Transverse colon (tissue), 4 donors: ENCODE measurements at regions not wholly inside any gene's neighbourhood (a gene's known extent, or its start where the extent isn't known, plus 50 kb on each side); places are given as distances from the start of the nearest gene placed in this dataset.
"Not testable (repeated sequence)": the region's sequence is repeated elsewhere in the genome, so short reads cannot be mapped to it uniquely, and the experiment has no call there.

ENCODE experiments used
- DNase-seq: peaks from one replicate; pipeline ENCODE4 v3.0.0-alpha.2; 2019
- H3K27ac ChIP-seq, 4 donors: fragments of 200-600 bp; sonication (generic); 2 replicates each; pipeline ENCODE4 v1.5.1; 2016 to 2018; ENCODE audit warnings: inconsistent platforms in 4 of 4
- H3K27me3 ChIP-seq: fragments of 200-600 bp; sonication (generic); 2 replicates; pipeline ENCODE4 v1.5.1; 2017; ENCODE audit warnings: inconsistent platforms
- H3K36me3 ChIP-seq, 4 donors: fragments of 200-600 bp; sonication (generic); 2 replicates each; pipeline ENCODE4 v1.5.1; 2017 to 2019; ENCODE audit warnings: inconsistent platforms in 4 of 4
- H3K4me1 ChIP-seq, 4 donors: fragments of 200-600 bp; sonication (generic); 2 replicates each; pipeline ENCODE4 v1.5.1; 2017 to 2020; ENCODE audit warnings: inconsistent platforms in 4 of 4
- H3K4me3 ChIP-seq, 4 donors: fragments of 200-600 bp; sonication (generic); 1 replicate in 1 of 4; 2 replicates in 3 of 4; pipeline versions ENCODE4 v1.5.1 to v1.6.1; 2017 to 2019; ENCODE audit warnings: inconsistent platforms in 4 of 4
- H3K9me3 ChIP-seq, 2 donors: fragments of 200-600 bp; sonication (generic); 2 replicates each; pipeline ENCODE4 v1.5.1; 2017 to 2019; ENCODE audit warnings: inconsistent platforms in 2 of 2
- EP300 ChIP-seq: sonication (generic); formaldehyde crosslinking; IDR thresholded peaks from one replicate; pipeline ENCODE4 v1.6.1; 2017; ENCODE audit warnings: antibody characterized with exemption, low read depth
- POLR2A ChIP-seq: fragments of 450-650 bp; IDR thresholded peaks from one replicate; pipeline ENCODE4 v1.6.1; 2016; ENCODE audit warnings: antibody characterized with exemption, mild to moderate bottlenecking, moderate library complexity
- POLR2AphosphoS5 ChIP-seq, 3 donors: sonication (generic); formaldehyde crosslinking; IDR thresholded peaks; one replicate each; pipeline ENCODE4 v1.6.1; 2016; ENCODE audit warnings: antibody characterized with exemption in 3 of 3
- WGBS, 2 donors: methylation state at CpG; one replicate each; pipeline ENCODE4 v1.1.5; 2018; ENCODE audit warnings: low coverage in 1 of 2; 5-methylcytosine and 5-hydroxymethylcytosine counted together
- in situ Hi-C, 4 donors: fragments of 200-750 bp; cut with MboI; loops; one replicate each; pipeline versions ENCODE4 v1.15.0 to v1.15.1; 2017; ENCODE audit warnings: low sequenced_read_pairs in 3 of 4, low pct_ligation_motif_present in 1 of 4, low pct_unique_long_range_greater_than_20kb in 1 of 4
- intact Hi-C: fragments of 100-400 bp; cut with DNase I; formaldehyde crosslinking; loops from one replicate; pipeline ENCODE4 v1.15.1; 2023; ENCODE audit warnings: low total_unique reads
- TF ChIP-seq, protein P1 (sequence below), 5 experiments: fragments of 200-600 bp in 3 of 5; fragments of 450-650 bp in 2 of 5; sonication (generic) in 3 of 5; IDR thresholded peaks; 1 replicate in 2 of 5; 2 replicates in 3 of 5; pipeline ENCODE4 v1.5.1; 2016 to 2017; ENCODE audit warnings: antibody characterized with exemption in 5 of 5, inconsistent platforms in 3 of 5, mild to moderate bottlenecking in 2 of 5, moderate library complexity in 1 of 5

DNA sequence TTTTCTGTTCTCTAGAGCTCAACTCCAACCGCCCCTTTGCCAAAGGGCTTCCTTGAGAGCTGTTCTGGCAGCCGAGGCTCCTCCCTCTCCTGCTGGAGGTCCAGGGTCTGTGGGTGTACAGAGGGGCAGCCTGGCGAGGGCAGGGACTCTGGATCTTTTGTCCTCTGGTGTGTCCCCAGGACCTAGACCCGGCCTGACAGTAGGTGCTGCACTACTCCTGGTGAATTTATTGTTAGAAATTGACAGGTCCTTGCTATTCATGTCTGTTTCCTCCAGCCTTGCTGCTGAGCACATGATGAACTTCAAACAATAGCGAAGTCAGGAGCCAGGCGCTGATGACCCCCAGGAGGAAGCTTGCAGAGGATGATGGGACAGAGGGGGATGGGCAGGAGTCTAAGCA, 234.7 kb upstream of the SULF2 start:
- peaks cover 3% of the 10 kb centered on the region for H3K27me3 ChIP-seq
- 77% methylated on average over 6 of the region's 6 CpGs; no CpG with 5 or more reads in 1 of the 2 donors for WGBS, 2 donors
- no peaks in the 10 kb centered on the region for H3K36me3 ChIP-seq
- no peak overlapping the region for H3K4me3 ChIP-seq
- H3K4me1 ChIP-seq: peaks cover 0 to under 1% (median 0%) of the 10 kb centered on the region in 4 donors
- no peak for DNase-seq
- intact Hi-C loops: no loop called here
- no peak overlapping the region for H3K27ac ChIP-seq
- TF ChIP-seq POLR2AphosphoS5 (IDR thresholded peaks at IDR 0.05) (no peak), EP300 (no peak), POLR2A (no peak)
- TF ChIP-seq, protein P1, sequence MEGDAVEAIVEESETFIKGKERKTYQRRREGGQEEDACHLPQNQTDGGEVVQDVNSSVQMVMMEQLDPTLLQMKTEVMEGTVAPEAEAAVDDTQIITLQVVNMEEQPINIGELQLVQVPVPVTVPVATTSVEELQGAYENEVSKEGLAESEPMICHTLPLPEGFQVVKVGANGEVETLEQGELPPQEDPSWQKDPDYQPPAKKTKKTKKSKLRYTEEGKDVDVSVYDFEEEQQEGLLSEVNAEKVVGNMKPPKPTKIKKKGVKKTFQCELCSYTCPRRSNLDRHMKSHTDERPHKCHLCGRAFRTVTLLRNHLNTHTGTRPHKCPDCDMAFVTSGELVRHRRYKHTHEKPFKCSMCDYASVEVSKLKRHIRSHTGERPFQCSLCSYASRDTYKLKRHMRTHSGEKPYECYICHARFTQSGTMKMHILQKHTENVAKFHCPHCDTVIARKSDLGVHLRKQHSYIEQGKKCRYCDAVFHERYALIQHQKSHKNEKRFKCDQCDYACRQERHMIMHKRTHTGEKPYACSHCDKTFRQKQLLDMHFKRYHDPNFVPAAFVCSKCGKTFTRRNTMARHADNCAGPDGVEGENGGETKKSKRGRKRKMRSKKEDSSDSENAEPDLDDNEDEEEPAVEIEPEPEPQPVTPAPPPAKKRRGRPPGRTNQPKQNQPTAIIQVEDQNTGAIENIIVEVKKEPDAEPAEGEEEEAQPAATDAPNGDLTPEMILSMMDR (IDR thresholded peaks at IDR 0.05): no peak
- H3K9me3 ChIP-seq: no peaks in the 10 kb centered on the region
- in situ Hi-C loops: no loop called here

DNA sequence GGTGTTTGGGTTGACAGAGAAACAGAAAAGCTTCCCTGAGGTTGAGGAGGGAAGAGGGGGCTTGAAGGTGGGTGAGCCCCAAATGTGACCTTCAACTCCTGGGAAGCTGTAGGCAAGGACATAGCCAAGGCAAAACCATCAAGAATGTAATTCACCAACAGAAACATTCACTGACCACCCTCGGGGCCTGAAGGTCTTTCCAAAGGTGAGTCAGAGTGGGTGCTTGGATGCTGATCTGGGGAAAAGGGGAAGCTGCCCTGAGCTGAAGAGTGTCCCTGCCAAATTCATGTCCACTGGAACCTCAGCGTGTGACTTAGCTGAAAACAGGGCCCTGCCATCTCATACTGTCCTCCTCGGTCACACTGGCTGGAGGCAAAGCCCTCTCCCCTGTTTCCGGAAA, 234.2 kb upstream of the SULF2 start:
- Histone ChIP-seq H3K36me3 (no peaks in the 10 kb centered on the region), H3K27me3 (peaks cover 3% of the 10 kb centered on the region), H3K4me3 (no peak overlapping the region), H3K27ac (no peak overlapping the region), H3K9me3 (no peaks in the 10 kb centered on the region), H3K4me1 (no peaks in the 10 kb centered on the region)
- in situ Hi-C loops: no loop called here
- TF ChIP-seq POLR2A (no peak), POLR2AphosphoS5 (IDR thresholded peaks at IDR 0.05) (no peak), EP300 (no peak)
- TF ChIP-seq, protein P1 (IDR thresholded peaks at IDR 0.05): no peak
- no peak for DNase-seq
- intact Hi-C loops: no loop called here
- 89% methylated on average over 4 of the region's 4 CpGs; no CpG with 5 or more reads in 1 of the 2 donors for WGBS, 2 donors

DNA sequence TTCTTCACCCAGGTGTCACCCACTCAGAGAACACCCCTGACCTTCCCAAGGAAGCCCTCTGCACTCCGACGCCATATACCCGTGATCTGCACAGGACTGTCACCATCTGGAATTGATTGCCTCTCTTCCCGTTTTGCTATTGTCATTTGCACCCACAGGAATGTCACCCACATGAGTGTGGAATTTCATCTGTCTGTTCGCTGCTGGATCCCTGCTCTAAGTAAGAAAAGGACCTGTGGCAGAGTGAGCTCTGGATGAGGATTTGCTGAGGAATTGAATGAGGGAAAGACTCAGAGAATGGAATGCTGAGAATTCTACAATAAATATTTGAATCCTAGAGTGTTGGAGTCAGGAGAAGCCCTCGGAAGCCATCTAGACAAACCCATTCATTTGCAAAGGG, 233.6 kb upstream of the SULF2 start:
- H3K9me3 ChIP-seq, H3K27ac ChIP-seq, H3K36me3 ChIP-seq, H3K4me1 ChIP-seq, in situ Hi-C loops, H3K27me3 ChIP-seq, H3K4me3 ChIP-seq, intact Hi-C loops, DNase-seq: not testable (repeated sequence)
- 55 to 64% methylated on average over 2 to 6 of the region's 6 CpGs for WGBS, 2 donors

DNA sequence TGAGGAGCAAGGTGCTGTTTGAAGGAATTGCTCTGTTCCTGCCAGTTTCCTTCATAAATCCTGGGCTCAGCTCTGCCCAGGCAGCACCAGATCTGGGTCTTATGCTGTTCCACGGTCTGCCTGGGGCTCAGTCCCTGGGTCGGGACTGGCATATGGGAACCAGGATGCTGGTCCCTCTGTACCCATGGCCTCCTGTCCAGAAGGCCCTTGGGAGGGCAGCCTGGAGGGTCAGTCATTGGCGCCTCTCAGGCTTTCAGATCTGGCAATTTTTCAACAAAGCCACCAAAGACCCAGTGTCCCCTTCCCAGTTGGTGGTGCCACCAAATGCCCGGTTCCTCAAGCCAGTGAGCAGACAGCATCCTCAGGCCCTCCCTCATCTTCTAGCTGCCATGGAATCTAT, 232.7 kb upstream of the SULF2 start:
- Histone ChIP-seq H3K4me3 (no peak overlapping the region), H3K27me3 (peaks cover 3% of the 10 kb centered on the region), H3K9me3 (no peaks in the 10 kb centered on the region), H3K27ac (no peak overlapping the region), H3K36me3 (no peaks in the 10 kb centered on the region), H3K4me1 (no peaks in the 10 kb centered on the region)
- intact Hi-C loops (no loop called here), in situ Hi-C loops (no loop called here)
- WGBS, 2 donors: 87% methylated on average over 3 of the region's 4 CpGs; no CpG with 5 or more reads in 1 of the 2 donors
- TF ChIP-seq EP300: no peak
- no peak for DNase-seq

DNA sequence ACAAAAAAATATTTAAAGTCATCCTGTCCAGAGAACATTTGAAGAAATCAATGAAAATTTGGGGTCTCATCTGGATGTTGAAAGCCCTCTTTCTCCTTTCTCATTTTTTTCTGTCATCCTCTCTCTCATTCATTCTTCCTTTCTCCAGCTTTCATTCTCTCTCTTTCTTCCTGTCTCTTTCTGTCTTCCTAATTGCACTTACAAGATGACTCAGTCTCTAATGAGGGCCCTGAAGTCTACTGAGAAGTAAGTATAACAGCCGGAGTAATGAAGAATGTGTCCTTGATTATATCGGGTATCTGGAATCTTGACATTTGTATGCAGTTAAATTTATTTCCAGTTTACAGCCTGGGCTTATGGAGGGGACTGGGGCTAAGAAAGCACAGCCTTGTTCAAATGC, 232.2 kb upstream of the SULF2 start:
- in situ Hi-C loops: no loop called here
- no peaks in the 10 kb centered on the region for H3K36me3 ChIP-seq
- TF ChIP-seq, protein P1 (IDR thresholded peaks at IDR 0.05): no peak
- no peak for TF ChIP-seq POLR2A
- TF ChIP-seq POLR2AphosphoS5 (IDR thresholded peaks at IDR 0.05): no peak
- no peak for TF ChIP-seq EP300

More for the DNA sequence above, 232.2 kb upstream of the SULF2 start:
- WGBS, 2 donors: 54 to 55% methylated on average over 2 of the region's 2 CpGs
- Histone ChIP-seq H3K4me1 (no peaks in the 10 kb centered on the region), H3K27ac (no peak overlapping the region), H3K4me3 (no peak overlapping the region), H3K27me3 (peaks cover 3% of the 10 kb centered on the region), H3K9me3 (peaks cover 0 to 1% of the 10 kb centered on the region in 2 donors)
- no peak for DNase-seq
- intact Hi-C loops: no loop called here
